K562 (cell line): ENCODE measurements at regions not wholly inside any gene's neighbourhood (a gene's known extent, or its start where the extent isn't known, plus 50 kb on each side); places are given as distances from the start of the nearest gene placed in this dataset.

Source experiments
- CBX8 ChIP-seq: fragments of 200-600 bp; sonication (generic); IDR thresholded peaks from 2 replicates; pipeline ENCODE4 v1.6.1; 2012; ENCODE audit warnings: borderline replicate concordance, mixed run types, low read depth, mild to moderate bottlenecking, moderate library complexity, mixed read lengths, low read length, control low read depth, inconsistent platforms; ENCODE audit not compliant: poor library complexity, severe bottlenecking; ENCODE audit errors: extremely low read depth
- CHD1 ChIP-seq: fragments of 200-600 bp; sonication (generic); IDR thresholded peaks from one replicate; pipeline ENCODE4 v1.6.1; 2012; ENCODE audit warnings: mild to moderate bottlenecking, moderate library complexity, low read length, inconsistent platforms
- CHD7 ChIP-seq: fragments of 200-600 bp; sonication (generic); IDR thresholded peaks from one replicate; pipeline ENCODE4 v1.6.1; 2012; ENCODE audit warnings: mild to moderate bottlenecking, low read depth, low read length, inconsistent platforms
- HMGXB4 ChIP-seq: sonication (generic); formaldehyde crosslinking; IDR thresholded peaks from 2 replicates; pipeline ENCODE4 v1.8.1; 2023; ENCODE audit warnings: mild to moderate bottlenecking, missing genetic modification reagents
- MEIS2 ChIP-seq: fragments of 450-650 bp; IDR thresholded peaks from 2 replicates; pipeline ENCODE4 v1.6.1; 2014; ENCODE audit warnings: mild to moderate bottlenecking; ENCODE audit not compliant: partially characterized antibody
- OTX1 ChIP-seq: fragments of 450-650 bp; formaldehyde crosslinking; IDR thresholded peaks from 2 replicates; pipeline ENCODE4 v1.4.0; 2022; ENCODE audit warnings: mild to moderate bottlenecking
- POLR3G ChIP-seq: IDR thresholded peaks from 2 replicates; pipeline ENCODE4 v1.6.1; 2011; ENCODE audit not compliant: insufficient read length, insufficient replicate concordance; ENCODE audit errors: extremely low read depth
- ZNF184 ChIP-seq: sonication (generic); formaldehyde crosslinking; IDR thresholded peaks from 2 replicates; pipeline ENCODE4 v1.5.0; 2020; ENCODE audit warnings: missing genetic modification reagents
- ZNF347 ChIP-seq: fragments of 450-650 bp; formaldehyde crosslinking; IDR thresholded peaks from 2 replicates; pipeline ENCODE4 v1.4.0; 2020; ENCODE audit warnings: low read depth, mild to moderate bottlenecking, moderate library complexity
- TF ChIP-seq, protein P1 (sequence below): fragments of 450-650 bp; formaldehyde crosslinking; IDR thresholded peaks from 2 replicates; pipeline ENCODE4 v1.4.0; 2022; ENCODE audit warnings: missing genetic modification characterization

DNA sequence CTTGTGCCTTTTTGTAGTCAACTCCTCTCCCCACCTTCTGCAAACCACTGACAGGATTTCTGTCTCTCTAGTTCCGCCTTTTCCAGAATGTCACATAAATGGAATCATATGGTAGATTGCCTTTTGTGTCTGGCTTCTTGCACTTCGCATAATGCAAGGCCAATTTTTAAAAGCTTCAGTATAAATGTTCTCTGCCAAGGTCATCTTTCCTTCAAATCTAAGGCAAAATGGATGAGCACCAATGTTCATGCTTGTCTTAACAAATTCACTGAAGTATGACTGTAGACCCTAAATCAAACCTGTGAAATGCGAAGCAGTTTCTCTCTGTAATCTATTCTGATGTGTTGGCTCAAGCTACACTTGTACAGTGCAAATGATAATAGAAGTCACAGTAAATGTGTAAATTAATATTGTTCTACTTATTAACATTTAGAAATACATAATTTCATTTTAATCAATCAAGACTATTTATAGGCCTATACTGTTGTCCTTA lies 92.8 kb upstream of the GLS start (continued):
- TF ChIP-seq CHD7, result no peak
- TF ChIP-seq, protein P1, sequence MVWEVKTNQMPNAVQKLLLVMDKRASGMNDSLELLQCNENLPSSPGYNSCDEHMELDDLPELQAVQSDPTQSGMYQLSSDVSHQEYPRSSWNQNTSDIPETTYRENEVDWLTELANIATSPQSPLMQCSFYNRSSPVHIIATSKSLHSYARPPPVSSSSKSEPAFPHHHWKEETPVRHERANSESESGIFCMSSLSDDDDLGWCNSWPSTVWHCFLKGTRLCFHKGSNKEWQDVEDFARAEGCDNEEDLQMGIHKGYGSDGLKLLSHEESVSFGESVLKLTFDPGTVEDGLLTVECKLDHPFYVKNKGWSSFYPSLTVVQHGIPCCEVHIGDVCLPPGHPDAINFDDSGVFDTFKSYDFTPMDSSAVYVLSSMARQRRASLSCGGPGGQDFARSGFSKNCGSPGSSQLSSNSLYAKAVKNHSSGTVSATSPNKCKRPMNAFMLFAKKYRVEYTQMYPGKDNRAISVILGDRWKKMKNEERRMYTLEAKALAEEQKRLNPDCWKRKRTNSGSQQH (CRISPR knock-in tag), result no peak
- no peak for TF ChIP-seq OTX1 (CRISPR knock-in tag)
- TF ChIP-seq HMGXB4, result no peak
- TF ChIP-seq MEIS2, result no peak
- no peak for TF ChIP-seq CHD1
- no peak for TF ChIP-seq ZNF347 (CRISPR knock-in tag)
- no peak for TF ChIP-seq CBX8
- TF ChIP-seq POLR3G, result no peak
- no peak for TF ChIP-seq ZNF184 (CRISPR knock-in tag)
